ENCODE measurements at regions not wholly inside any gene's neighbourhood (a gene's known extent, or its start where the extent isn't known, plus 50 kb on each side); places are given as distances from the start of the nearest gene placed in this dataset.

DNA sequence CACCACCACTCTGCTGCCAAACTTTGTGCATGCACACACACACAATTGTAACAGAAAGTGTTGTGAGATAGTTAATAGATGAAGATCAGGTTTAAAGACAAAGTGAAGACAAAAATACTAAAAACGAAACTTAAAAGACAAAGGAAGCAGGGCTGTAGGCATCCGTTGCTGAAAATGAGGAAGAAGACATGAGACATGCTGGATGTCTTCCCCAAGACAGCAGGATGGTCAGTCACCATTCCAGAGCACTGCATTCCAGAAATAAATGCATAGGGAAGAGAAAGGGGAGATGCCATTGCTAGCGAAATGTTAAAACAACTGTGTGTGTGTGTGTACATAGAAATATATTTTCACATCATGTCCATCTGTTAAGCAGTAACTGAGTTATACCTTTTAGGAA is 520.1 kb downstream of the SUCLA2 start:
- H3K9me3 ChIP-seq (ENCODE audit: severe bottlenecking): no peaks in the 10 kb centered on the region
- TF ChIP-seq, protein P1, sequence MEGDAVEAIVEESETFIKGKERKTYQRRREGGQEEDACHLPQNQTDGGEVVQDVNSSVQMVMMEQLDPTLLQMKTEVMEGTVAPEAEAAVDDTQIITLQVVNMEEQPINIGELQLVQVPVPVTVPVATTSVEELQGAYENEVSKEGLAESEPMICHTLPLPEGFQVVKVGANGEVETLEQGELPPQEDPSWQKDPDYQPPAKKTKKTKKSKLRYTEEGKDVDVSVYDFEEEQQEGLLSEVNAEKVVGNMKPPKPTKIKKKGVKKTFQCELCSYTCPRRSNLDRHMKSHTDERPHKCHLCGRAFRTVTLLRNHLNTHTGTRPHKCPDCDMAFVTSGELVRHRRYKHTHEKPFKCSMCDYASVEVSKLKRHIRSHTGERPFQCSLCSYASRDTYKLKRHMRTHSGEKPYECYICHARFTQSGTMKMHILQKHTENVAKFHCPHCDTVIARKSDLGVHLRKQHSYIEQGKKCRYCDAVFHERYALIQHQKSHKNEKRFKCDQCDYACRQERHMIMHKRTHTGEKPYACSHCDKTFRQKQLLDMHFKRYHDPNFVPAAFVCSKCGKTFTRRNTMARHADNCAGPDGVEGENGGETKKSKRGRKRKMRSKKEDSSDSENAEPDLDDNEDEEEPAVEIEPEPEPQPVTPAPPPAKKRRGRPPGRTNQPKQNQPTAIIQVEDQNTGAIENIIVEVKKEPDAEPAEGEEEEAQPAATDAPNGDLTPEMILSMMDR (IDR thresholded peaks at IDR 0.05; ENCODE audit: low read depth, low read length): no peak
- H3K4me3 ChIP-seq (ENCODE audit: low read depth, low read length): no peak overlapping the region
- H3K36me3 ChIP-seq: no peaks in the 10 kb centered on the region
- DNase-seq: no peak
- H3K27me3 ChIP-seq (ENCODE audit: insufficient read depth, low read depth, severe bottlenecking): no peaks in the 10 kb centered on the region
- H3K27ac ChIP-seq: no peak overlapping the region

DNA sequence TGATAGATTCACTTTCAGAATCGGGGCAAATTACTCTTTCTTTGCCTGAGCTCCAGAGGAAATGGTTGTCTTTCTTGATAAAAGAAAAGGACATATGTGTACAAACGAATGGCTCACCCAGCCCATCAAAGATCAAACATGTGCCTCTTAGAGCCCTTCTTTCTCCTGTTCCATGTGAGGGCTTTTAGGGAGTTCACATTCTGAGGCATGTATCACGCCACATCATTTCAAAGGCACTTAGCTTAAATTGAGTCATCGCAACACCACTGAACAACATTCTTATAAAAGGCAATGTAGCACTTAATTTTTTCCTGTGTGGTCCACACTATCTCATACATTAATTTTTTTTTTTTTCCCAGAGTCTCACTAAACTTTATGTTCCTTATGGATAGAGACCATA is 521.0 kb downstream of the SUCLA2 start:
- TF ChIP-seq, protein P1 (IDR thresholded peaks at IDR 0.05; ENCODE audit: low read depth, low read length): no peak
- Histone ChIP-seq H3K27me3 (ENCODE audit: insufficient read depth, low read depth, severe bottlenecking) (no peaks in the 10 kb centered on the region), H3K9me3 (ENCODE audit: severe bottlenecking) (no peaks in the 10 kb centered on the region), H3K27ac (no peak overlapping the region), H3K36me3 (no peaks in the 10 kb centered on the region), H3K4me3 (ENCODE audit: low read depth, low read length) (no peak overlapping the region)
- no peak for DNase-seq

DNA sequence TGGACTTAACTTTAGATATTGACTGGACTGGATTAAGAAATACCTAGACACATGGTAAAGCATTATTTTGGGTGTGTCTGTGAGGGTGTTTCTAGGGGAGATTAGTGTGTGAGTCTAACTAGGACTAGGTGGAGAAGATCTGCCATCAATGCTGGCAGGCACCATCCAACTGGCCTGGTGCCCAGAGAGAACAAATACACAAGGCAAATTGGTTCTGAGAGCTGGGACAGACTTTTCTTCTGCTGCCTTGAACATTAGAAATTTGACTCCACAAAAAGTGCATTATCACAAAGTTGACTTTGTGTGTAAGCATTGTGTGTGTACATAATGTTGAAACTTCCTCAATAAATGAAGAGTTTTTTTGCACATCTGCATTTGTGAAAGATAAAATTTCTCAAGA is 522.1 kb downstream of the SUCLA2 start:
- no peaks in the 10 kb centered on the region for H3K9me3 ChIP-seq (ENCODE audit: severe bottlenecking)
- no peak overlapping the region for H3K4me3 ChIP-seq (ENCODE audit: low read depth, low read length)
- DNase-seq: no peak
- no peaks in the 10 kb centered on the region for H3K27me3 ChIP-seq (ENCODE audit: insufficient read depth, low read depth, severe bottlenecking)
- no peaks in the 10 kb centered on the region for H3K36me3 ChIP-seq
- H3K27ac ChIP-seq: no peak overlapping the region
- TF ChIP-seq, protein P1 (IDR thresholded peaks at IDR 0.05; ENCODE audit: low read depth, low read length): no peak

- Histone ChIP-seq H3K27me3 (ENCODE audit: insufficient read depth, low read depth, severe bottlenecking) (no peaks in the 10 kb centered on the region), H3K36me3 (no peaks in the 10 kb centered on the region), H3K9me3 (ENCODE audit: severe bottlenecking) (no peaks in the 10 kb centered on the region), H3K4me3 (ENCODE audit: low read depth, low read length) (no peak overlapping the region), H3K27ac (no peak overlapping the region)
- no peak for DNase-seq
- TF ChIP-seq, protein P1 (IDR thresholded peaks at IDR 0.05; ENCODE audit: low read depth, low read length): no peak
Observed at GRCh38 chr13:47475441-47475948, 525.6 kb downstream of the SUCLA2 start.

DNA sequence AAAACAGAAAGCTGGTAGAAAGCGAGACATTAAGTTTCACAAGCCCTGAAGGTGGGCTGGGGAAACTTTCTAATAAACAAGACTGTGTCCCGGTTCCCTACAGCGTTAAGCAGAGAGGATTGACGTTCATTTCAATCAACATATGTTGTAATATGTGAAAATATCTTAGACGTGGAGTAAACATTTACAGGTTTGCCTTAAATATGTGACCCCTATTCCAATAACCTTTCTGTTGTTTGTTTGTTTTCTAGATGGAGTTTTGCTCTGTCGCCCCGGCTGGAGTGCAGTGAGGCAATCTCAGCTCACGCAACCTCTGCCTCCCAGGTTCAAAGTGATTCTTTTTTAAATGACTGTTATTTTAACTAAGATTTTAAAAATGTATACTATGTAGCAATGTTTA is 526.2 kb downstream of the SUCLA2 start:
- no peak overlapping the region for H3K4me3 ChIP-seq (ENCODE audit: low read depth, low read length)
- no peaks in the 10 kb centered on the region for H3K9me3 ChIP-seq (ENCODE audit: severe bottlenecking)
- no peaks in the 10 kb centered on the region for H3K27me3 ChIP-seq (ENCODE audit: insufficient read depth, low read depth, severe bottlenecking)
- H3K27ac ChIP-seq: no peak overlapping the region
- no peak for DNase-seq
- TF ChIP-seq, protein P1 (IDR thresholded peaks at IDR 0.05; ENCODE audit: low read depth, low read length): no peak
- no peaks in the 10 kb centered on the region for H3K36me3 ChIP-seq

- H3K36me3 ChIP-seq: no peaks in the 10 kb centered on the region
- DNase-seq: no peak
- TF ChIP-seq, protein P1 (IDR thresholded peaks at IDR 0.05; ENCODE audit: low read depth, low read length): no peak
- H3K9me3 ChIP-seq (ENCODE audit: severe bottlenecking): no peaks in the 10 kb centered on the region
- no peaks in the 10 kb centered on the region for H3K27me3 ChIP-seq (ENCODE audit: insufficient read depth, low read depth, severe bottlenecking)
- H3K27ac ChIP-seq: no peak overlapping the region
- H3K4me3 ChIP-seq (ENCODE audit: low read depth, low read length): no peak overlapping the region
Observed at GRCh38 chr13:47474326-47474725, 526.7 kb downstream of the SUCLA2 start.

Measured in WERI-Rb-1 (cell line).